ENCODE measurements at regions not wholly inside any gene's neighbourhood (a gene's known extent, or its start where the extent isn't known, plus 50 kb on each side); places are given as distances from the start of the nearest gene placed in this dataset.

GRCh38 chr6:169912266-169913095 lies 161.1 kb downstream of the ERMARD start:
- TF ChIP-seq POLR2AphosphoS5 (IDR thresholded peaks at IDR 0.05; ENCODE audit: insufficient read depth, low read depth, low read length): no peak
- TF ChIP-seq POLR2A (IDR thresholded peaks at IDR 0.05; ENCODE audit: low read depth, low read length): no peak
